ENCODE measurements at regions not wholly inside any gene's neighbourhood (a gene's known extent, or its start where the extent isn't known, plus 50 kb on each side); places are given as distances from the start of the nearest gene placed in this dataset.

DNA sequence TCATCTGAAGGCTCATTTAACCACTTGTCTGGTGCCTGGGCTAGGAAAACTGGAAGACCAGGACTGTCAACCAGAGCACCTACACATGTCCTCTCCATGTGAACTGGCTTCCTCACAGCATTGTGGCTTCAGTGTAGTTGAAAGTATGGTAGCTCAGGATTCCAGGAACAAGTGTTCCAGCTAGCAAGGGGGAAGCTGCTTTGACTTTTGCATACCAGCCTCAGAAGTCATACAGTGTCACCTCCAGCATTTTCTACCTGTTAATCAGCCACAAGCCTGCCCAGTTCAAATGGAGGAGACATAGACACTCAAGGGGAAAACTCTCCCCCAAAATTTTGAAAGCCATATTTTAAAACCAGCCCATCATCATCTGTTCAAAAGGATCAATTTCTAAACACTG, 212.8 kb upstream of the CAND1 start:
- TF ChIP-seq, protein P1, sequence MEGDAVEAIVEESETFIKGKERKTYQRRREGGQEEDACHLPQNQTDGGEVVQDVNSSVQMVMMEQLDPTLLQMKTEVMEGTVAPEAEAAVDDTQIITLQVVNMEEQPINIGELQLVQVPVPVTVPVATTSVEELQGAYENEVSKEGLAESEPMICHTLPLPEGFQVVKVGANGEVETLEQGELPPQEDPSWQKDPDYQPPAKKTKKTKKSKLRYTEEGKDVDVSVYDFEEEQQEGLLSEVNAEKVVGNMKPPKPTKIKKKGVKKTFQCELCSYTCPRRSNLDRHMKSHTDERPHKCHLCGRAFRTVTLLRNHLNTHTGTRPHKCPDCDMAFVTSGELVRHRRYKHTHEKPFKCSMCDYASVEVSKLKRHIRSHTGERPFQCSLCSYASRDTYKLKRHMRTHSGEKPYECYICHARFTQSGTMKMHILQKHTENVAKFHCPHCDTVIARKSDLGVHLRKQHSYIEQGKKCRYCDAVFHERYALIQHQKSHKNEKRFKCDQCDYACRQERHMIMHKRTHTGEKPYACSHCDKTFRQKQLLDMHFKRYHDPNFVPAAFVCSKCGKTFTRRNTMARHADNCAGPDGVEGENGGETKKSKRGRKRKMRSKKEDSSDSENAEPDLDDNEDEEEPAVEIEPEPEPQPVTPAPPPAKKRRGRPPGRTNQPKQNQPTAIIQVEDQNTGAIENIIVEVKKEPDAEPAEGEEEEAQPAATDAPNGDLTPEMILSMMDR (IDR thresholded peaks at IDR 0.05; ENCODE audit: extremely low read depth in 1 of 2, insufficient read depth in 1 of 2, low read depth in 1 of 2, low read length in 2 of 2): no peak
- TF ChIP-seq, protein P2, sequence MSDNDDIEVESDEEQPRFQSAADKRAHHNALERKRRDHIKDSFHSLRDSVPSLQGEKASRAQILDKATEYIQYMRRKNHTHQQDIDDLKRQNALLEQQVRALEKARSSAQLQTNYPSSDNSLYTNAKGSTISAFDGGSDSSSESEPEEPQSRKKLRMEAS (IDR thresholded peaks at IDR 0.05; ENCODE audit: insufficient read depth, insufficient read length): no peak
- TF ChIP-seq FOS (IDR thresholded peaks at IDR 0.05; ENCODE audit: borderline replicate concordance, insufficient read depth, low read length): no peak
- no peak for TF ChIP-seq EZH2 (IDR thresholded peaks at IDR 0.05; ENCODE audit: borderline replicate concordance, low read depth, low read length, severe bottlenecking)
- TF ChIP-seq POLR2AphosphoS5 (IDR thresholded peaks at IDR 0.05; ENCODE audit: insufficient read depth, low read depth, low read length): no peak
- TF ChIP-seq POLR2A (IDR thresholded peaks at IDR 0.05; ENCODE audit: low read depth, low read length): no peak
- no peak for TF ChIP-seq JUN (IDR thresholded peaks at IDR 0.05; ENCODE audit: borderline replicate concordance, insufficient read depth, insufficient read length, low read depth)
- no peak for TF ChIP-seq GATA2 (IDR thresholded peaks at IDR 0.05; ENCODE audit: insufficient read depth, insufficient read length, low read depth, low read length)
